ENCODE measurements at regions not wholly inside any gene's neighbourhood (a gene's known extent, or its start where the extent isn't known, plus 50 kb on each side); places are given as distances from the start of the nearest gene placed in this dataset.

DNA sequence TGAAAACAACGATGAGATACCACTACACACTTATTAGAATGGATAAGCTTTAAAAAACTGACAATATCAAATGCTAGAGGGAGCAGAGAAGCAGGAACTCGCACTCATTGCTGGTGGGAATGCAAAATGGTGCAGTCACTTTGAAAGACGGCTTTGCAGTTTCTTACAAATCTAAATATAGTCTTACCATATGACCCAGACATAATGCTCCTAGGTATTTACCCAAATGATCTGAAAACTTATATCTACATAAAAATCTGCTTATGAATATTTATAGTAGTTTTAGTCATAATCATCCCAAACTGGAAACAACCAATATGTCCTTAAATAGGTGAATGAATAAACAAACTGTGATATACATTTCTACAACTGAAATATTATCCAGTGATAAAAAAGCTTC lies 430.9 kb downstream of the MATN1 start:
- no peaks in the 10 kb centered on the region for H3K9me3 ChIP-seq (ENCODE audit: control insufficient read depth in 2 of 2, low read length in 2 of 2)

DNA sequence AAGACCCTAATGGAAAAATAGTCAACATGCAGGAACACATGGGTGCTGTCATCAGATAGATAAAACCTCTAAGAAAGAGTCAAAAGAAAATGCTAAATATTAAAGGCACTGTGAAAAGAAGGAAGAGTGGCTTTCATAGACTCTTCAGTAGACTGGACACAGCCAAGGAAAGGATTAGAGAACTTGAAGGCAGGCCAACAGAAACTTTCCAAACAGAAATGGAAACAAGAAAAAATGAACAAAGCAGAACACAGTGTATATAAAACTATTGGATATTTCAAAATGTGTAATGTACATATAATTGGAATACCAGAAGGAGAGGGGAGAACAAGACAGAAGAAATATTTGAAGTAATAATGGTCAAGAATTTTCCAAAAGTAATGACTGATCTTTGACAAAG lies 431.9 kb downstream of the MATN1 start:
- Histone ChIP-seq H3K4me3 (ENCODE audit: low read length in 2 of 2) (no peak overlapping the region), H3K27ac (ENCODE audit: low read depth in 2 of 2, low read length in 2 of 2) (no peak overlapping the region), H3K27me3 (ENCODE audit: control insufficient read depth in 2 of 2, insufficient read depth in 2 of 2, low read length in 2 of 2) (no peaks in the 10 kb centered on the region), H3K9ac (ENCODE audit: low read depth in 1 of 2, low read length in 2 of 2) (no peak overlapping the region), H3K36me3 (ENCODE audit: control insufficient read depth in 2 of 2, insufficient read depth in 2 of 2, low read length in 2 of 2) (no peaks in the 10 kb centered on the region), H3K9me3 (ENCODE audit: control insufficient read depth in 2 of 2, low read length in 2 of 2) (no peaks in the 10 kb centered on the region), H3K4me1 (ENCODE audit: control insufficient read depth in 2 of 2, insufficient read depth in 2 of 2, low read length in 2 of 2) (no peaks in the 10 kb centered on the region)

More for the DNA sequence above, 430.9 kb downstream of the MATN1 start:
- Histone ChIP-seq H3K36me3 (ENCODE audit: control insufficient read depth in 2 of 2, insufficient read depth in 2 of 2, low read length in 2 of 2) (no peaks in the 10 kb centered on the region), H3K9ac (ENCODE audit: low read depth in 1 of 2, low read length in 2 of 2) (no peak overlapping the region), H3K4me3 (ENCODE audit: low read length in 2 of 2) (no peak overlapping the region), H3K4me1 (ENCODE audit: control insufficient read depth in 2 of 2, insufficient read depth in 2 of 2, low read length in 2 of 2) (no peaks in the 10 kb centered on the region), H3K27ac (ENCODE audit: low read depth in 2 of 2, low read length in 2 of 2) (no peak overlapping the region), H3K27me3 (ENCODE audit: control insufficient read depth in 2 of 2, insufficient read depth in 2 of 2, low read length in 2 of 2) (no peaks in the 10 kb centered on the region)

DNA sequence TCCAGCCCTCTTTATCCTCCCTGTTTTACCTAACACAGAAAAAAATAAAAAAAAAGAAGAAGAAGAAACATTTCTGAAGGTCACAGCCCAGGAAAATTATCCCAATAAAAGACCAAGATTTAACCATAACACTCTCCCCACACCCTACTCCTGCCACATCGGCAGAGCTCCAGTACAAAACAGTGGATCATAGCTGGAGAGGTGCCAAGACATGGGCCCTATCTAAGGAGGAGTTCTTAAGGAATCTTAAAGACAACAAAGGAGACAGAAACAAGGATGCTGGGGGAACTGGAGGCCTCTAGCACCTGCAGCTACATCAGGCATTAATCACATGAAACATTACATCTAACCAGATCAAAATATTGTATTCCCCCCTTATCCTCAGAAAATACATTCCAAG lies 432.8 kb downstream of the MATN1 start:
- Histone ChIP-seq H3K4me1 (ENCODE audit: control insufficient read depth in 2 of 2, insufficient read depth in 2 of 2, low read length in 2 of 2) (no peaks in the 10 kb centered on the region), H3K9me3 (ENCODE audit: control insufficient read depth in 2 of 2, low read length in 2 of 2) (no peaks in the 10 kb centered on the region), H3K27ac (ENCODE audit: low read depth in 2 of 2, low read length in 2 of 2) (no peak overlapping the region), H3K27me3 (ENCODE audit: control insufficient read depth in 2 of 2, insufficient read depth in 2 of 2, low read length in 2 of 2) (no peaks in the 10 kb centered on the region), H3K36me3 (ENCODE audit: control insufficient read depth in 2 of 2, insufficient read depth in 2 of 2, low read length in 2 of 2) (no peaks in the 10 kb centered on the region), H3K4me3 (ENCODE audit: low read length in 2 of 2) (no peak overlapping the region), H3K9ac (ENCODE audit: low read depth in 1 of 2, low read length in 2 of 2) (no peak overlapping the region)

DNA sequence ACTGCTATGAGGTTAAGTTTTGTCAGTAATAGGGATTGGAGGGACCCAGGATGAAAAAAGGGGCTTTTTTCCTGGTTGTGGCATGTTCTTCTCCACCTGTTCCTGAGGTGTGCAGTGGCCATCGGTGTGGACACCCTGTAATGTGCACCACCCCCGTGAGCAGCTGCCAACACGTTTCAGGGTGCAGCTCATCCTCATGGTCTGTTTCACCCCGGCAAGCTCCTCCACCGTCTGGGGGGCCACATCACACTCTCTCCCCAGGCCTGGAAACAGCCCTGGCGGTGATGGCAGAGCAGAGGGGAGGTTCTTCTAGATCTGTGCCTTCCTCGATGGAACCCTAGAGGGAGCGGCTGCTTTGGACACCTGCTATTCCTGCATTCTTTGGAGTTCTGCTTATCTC lies 435.4 kb downstream of the MATN1 start:
- no peak overlapping the region for H3K4me3 ChIP-seq (ENCODE audit: low read length in 2 of 2)
- H3K9me3 ChIP-seq (ENCODE audit: control insufficient read depth in 2 of 2, low read length in 2 of 2) = no peaks in the 10 kb centered on the region
- no peak overlapping the region for H3K9ac ChIP-seq (ENCODE audit: low read depth in 1 of 2, low read length in 2 of 2)
- no peak overlapping the region for H3K27ac ChIP-seq (ENCODE audit: low read depth in 2 of 2, low read length in 2 of 2)
- H3K36me3 ChIP-seq (ENCODE audit: control insufficient read depth in 2 of 2, insufficient read depth in 2 of 2, low read length in 2 of 2) = no peaks in the 10 kb centered on the region
- H3K27me3 ChIP-seq (ENCODE audit: control insufficient read depth in 2 of 2, insufficient read depth in 2 of 2, low read length in 2 of 2) = no peaks in the 10 kb centered on the region
- H3K4me1 ChIP-seq (ENCODE audit: control insufficient read depth in 2 of 2, insufficient read depth in 2 of 2, low read length in 2 of 2) = no peaks in the 10 kb centered on the region

DNA sequence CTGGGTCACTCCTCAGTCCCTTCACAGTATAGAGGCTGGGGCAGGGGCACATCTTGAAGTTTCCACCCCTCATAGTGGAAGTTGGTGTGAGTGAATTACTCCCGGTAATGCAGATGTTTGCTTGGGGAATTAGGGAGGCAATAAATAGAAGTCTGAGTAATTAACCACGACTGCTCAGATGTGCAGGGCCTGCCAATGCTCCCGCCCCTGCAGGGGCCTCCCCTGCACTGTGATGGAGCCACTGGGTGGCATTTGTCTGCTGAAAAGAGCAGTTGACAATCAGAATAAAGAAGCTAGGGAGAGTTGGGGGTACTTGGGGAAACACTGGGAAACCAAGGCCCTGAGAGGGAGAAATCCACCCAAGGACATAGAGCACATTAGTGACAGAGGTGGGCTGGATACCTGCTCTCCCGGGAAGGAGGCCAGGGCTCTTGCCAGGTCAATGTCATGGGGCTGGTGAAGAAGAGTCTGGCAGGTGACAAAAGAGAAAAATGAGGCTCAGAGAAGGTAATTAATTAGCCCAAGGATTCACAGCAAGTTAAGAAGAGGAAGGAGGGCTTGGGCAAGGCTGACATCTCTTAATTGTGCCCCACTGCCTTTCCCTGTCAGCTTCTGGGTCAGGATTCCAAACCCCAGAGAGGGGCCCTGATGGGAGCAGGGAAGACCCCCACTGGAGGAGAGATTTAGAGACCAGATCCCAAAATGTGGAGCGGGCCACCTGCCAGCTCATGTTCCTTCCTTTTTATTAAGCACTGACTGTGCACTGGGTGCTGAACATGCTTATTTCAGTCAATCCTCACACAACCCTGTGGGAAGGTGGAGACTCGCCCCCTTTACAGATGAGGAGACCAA lies 436.2 kb downstream of the MATN1 start:
- H3K4me1 ChIP-seq (ENCODE audit: control insufficient read depth in 2 of 2, insufficient read depth in 2 of 2, low read length in 2 of 2) = no peaks in the 10 kb centered on the region
- H3K27me3 ChIP-seq (ENCODE audit: control insufficient read depth in 2 of 2, insufficient read depth in 2 of 2, low read length in 2 of 2) = no peaks in the 10 kb centered on the region
- no peak overlapping the region for H3K9ac ChIP-seq (ENCODE audit: low read depth in 1 of 2, low read length in 2 of 2)
- no peak overlapping the region for H3K27ac ChIP-seq (ENCODE audit: low read depth in 2 of 2, low read length in 2 of 2)
- H3K9me3 ChIP-seq (ENCODE audit: control insufficient read depth in 2 of 2, low read length in 2 of 2) = no peaks in the 10 kb centered on the region
- no peaks in the 10 kb centered on the region for H3K36me3 ChIP-seq (ENCODE audit: control insufficient read depth in 2 of 2, insufficient read depth in 2 of 2, low read length in 2 of 2)
- H3K4me3 ChIP-seq (ENCODE audit: low read length in 2 of 2) = no peak overlapping the region

DNA sequence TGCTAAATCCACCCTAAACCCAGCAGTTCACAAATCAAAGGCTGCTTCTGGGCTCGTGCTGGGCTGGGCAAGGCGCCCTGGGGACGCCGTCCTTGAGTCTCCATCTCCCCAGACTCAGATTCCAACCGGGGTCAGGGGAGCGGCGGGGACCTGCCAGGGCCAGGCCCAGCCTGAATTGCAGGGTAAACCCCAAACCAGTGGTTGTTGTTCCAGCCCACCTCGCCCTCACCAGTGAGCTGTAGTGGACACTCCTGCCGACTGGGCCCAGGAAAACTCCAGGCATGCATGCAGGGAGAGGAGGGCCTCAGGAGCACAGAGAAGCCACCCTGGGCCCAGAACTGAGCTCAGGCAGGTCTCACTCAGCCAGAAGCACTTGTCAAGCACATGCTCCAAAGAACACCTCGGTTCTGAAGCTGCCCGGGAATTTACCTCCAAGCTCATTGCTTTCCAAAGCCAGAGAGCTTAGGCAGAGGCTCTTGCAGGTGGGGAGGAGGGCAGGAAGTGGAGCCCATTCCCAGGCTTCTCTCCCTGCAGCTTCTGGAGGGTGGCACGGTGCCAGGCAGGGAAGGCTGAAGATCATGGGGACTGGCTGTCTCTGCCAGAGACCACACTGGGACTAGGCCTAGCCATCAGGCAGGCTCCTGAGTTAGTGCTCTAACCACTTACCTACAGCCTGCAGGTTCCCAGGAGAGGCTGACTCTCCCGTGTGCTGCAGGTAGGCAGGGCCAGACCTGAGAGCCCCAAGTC lies 437.0 kb downstream of the MATN1 start:
- H3K36me3 ChIP-seq (ENCODE audit: control insufficient read depth in 2 of 2, insufficient read depth in 2 of 2, low read length in 2 of 2) = no peaks in the 10 kb centered on the region
- H3K9ac ChIP-seq (ENCODE audit: low read depth in 1 of 2, low read length in 2 of 2) = no peak overlapping the region
- no peak overlapping the region for H3K27ac ChIP-seq (ENCODE audit: low read depth in 2 of 2, low read length in 2 of 2)
- no peak overlapping the region for H3K4me3 ChIP-seq (ENCODE audit: low read length in 2 of 2)
- no peaks in the 10 kb centered on the region for H3K27me3 ChIP-seq (ENCODE audit: control insufficient read depth in 2 of 2, insufficient read depth in 2 of 2, low read length in 2 of 2)
- H3K4me1 ChIP-seq (ENCODE audit: control insufficient read depth in 2 of 2, insufficient read depth in 2 of 2, low read length in 2 of 2) = no peaks in the 10 kb centered on the region
- H3K9me3 ChIP-seq (ENCODE audit: control insufficient read depth in 2 of 2, low read length in 2 of 2) = no peaks in the 10 kb centered on the region

DNA sequence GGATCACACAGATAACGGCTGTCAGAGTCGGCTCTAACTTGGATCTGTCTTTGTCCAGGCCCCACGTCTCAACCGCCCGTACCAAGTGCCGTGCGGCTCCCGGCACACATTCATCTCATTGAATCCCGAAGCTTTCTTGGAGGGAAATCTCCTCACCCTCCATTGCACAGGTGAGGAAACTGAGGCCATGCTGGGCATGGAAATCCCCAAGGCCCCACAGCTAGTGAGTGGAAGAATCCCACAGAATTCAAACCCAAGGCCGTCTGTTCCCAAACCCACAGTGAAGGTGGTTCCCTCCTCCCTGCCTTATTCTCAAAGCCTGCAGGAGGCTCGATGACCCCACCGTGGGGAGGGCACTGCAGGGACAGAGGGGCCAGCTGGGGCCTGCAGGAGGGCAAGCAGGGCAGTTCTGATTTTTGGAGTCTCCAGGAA lies 437.9 kb downstream of the MATN1 start:
- no peaks in the 10 kb centered on the region for H3K27me3 ChIP-seq (ENCODE audit: control insufficient read depth in 2 of 2, insufficient read depth in 2 of 2, low read length in 2 of 2)
- no peaks in the 10 kb centered on the region for H3K36me3 ChIP-seq (ENCODE audit: control insufficient read depth in 2 of 2, insufficient read depth in 2 of 2, low read length in 2 of 2)
- H3K27ac ChIP-seq (ENCODE audit: low read depth in 2 of 2, low read length in 2 of 2) = no peak overlapping the region
- no peak overlapping the region for H3K4me3 ChIP-seq (ENCODE audit: low read length in 2 of 2)
- H3K9me3 ChIP-seq (ENCODE audit: control insufficient read depth in 2 of 2, low read length in 2 of 2) = no peaks in the 10 kb centered on the region
- H3K4me1 ChIP-seq (ENCODE audit: control insufficient read depth in 2 of 2, insufficient read depth in 2 of 2, low read length in 2 of 2) = no peaks in the 10 kb centered on the region
- no peak overlapping the region for H3K9ac ChIP-seq (ENCODE audit: low read depth in 1 of 2, low read length in 2 of 2)

DNA sequence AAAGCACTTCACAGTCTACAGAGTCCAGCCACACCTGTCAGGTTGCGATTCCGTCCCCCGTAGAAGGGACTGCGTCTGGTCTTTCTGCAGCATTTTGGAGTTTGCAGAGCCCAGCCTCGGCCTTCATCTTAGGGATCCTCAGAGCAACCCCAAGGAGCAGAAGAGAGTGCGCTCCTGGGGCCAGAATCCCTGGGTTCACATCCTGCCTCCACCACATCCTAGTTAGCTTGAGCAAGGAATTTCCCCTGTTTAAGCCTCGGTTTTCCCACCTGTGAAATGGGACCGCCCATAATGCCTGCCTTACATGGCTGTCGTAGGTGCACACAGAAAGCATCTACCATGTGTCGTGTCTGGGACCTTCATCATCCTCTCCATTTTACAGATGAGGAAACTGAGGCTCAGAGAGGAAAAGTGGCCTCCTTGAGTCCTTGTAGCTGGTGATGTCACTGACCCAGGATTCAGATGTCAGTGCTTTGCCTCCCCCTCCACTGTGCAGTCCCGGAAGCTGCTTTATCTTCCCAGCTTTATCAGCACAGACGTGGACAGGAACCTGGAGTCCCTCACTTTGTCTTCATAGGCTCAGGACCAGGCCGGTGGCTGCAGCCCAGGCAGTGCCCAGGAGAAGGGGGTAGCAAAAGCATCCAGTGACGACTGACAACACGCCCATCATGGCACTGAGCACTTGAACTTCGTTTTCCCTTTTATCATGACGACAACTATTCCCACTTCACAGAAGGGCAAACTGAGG lies 438.5 kb downstream of the MATN1 start:
- H3K4me1 ChIP-seq (ENCODE audit: control insufficient read depth in 2 of 2, insufficient read depth in 2 of 2, low read length in 2 of 2) = no peaks in the 10 kb centered on the region
- H3K9ac ChIP-seq (ENCODE audit: low read depth in 1 of 2, low read length in 2 of 2) = no peak overlapping the region
- no peaks in the 10 kb centered on the region for H3K9me3 ChIP-seq (ENCODE audit: control insufficient read depth in 2 of 2, low read length in 2 of 2)
- H3K27ac ChIP-seq (ENCODE audit: low read depth in 2 of 2, low read length in 2 of 2) = no peak overlapping the region
- no peaks in the 10 kb centered on the region for H3K27me3 ChIP-seq (ENCODE audit: control insufficient read depth in 2 of 2, insufficient read depth in 2 of 2, low read length in 2 of 2)
- no peaks in the 10 kb centered on the region for H3K36me3 ChIP-seq (ENCODE audit: control insufficient read depth in 2 of 2, insufficient read depth in 2 of 2, low read length in 2 of 2)
- no peak overlapping the region for H3K4me3 ChIP-seq (ENCODE audit: low read length in 2 of 2)

DNA sequence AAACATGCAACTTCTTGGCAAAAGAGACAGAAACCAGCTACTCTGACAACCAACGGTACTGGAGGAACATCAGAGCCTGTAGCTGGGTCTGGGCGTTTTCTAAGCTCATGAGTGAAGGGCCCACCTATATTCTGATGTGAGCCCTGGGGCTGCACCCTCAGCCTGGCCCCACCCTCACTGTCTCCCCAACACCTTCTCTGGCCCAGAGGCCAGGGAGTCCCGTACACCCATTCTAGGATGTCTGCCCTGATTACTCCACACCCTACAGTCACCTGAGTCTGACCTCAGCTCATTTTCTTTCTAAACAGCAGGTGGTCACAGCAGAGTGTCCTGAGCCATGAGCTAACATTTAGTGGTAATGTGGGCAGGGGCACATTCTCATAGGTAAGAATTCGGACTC lies 439.2 kb downstream of the MATN1 start:
- no peak overlapping the region for H3K9ac ChIP-seq (ENCODE audit: low read depth in 1 of 2, low read length in 2 of 2)
- H3K4me1 ChIP-seq (ENCODE audit: control insufficient read depth in 2 of 2, insufficient read depth in 2 of 2, low read length in 2 of 2) = no peaks in the 10 kb centered on the region
- H3K9me3 ChIP-seq (ENCODE audit: control insufficient read depth in 2 of 2, low read length in 2 of 2) = no peaks in the 10 kb centered on the region
- H3K4me3 ChIP-seq (ENCODE audit: low read length in 2 of 2) = no peak overlapping the region
- no peak overlapping the region for H3K27ac ChIP-seq (ENCODE audit: low read depth in 2 of 2, low read length in 2 of 2)
- H3K36me3 ChIP-seq (ENCODE audit: control insufficient read depth in 2 of 2, insufficient read depth in 2 of 2, low read length in 2 of 2) = no peaks in the 10 kb centered on the region
- no peaks in the 10 kb centered on the region for H3K27me3 ChIP-seq (ENCODE audit: control insufficient read depth in 2 of 2, insufficient read depth in 2 of 2, low read length in 2 of 2)

All from mucosa of rectum (tissue), 2 donors.